22Rv1 (cell line): ENCODE measurements at regions not wholly inside any gene's neighbourhood (a gene's known extent, or its start where the extent isn't known, plus 50 kb on each side); places are given as distances from the start of the nearest gene placed in this dataset.

ENCODE experiments used
- ZFX ChIP-seq: fragments of 450-650 bp; IDR thresholded peaks from 2 replicates; pipeline ENCODE4 v1.6.1; 2017; ENCODE audit warnings: antibody characterized with exemption, borderline replicate concordance
- TF ChIP-seq, protein P1 (sequence below): fragments of 450-650 bp; IDR thresholded peaks from 2 replicates; pipeline ENCODE4 v1.5.1; 2017; ENCODE audit warnings: mild to moderate bottlenecking

DNA sequence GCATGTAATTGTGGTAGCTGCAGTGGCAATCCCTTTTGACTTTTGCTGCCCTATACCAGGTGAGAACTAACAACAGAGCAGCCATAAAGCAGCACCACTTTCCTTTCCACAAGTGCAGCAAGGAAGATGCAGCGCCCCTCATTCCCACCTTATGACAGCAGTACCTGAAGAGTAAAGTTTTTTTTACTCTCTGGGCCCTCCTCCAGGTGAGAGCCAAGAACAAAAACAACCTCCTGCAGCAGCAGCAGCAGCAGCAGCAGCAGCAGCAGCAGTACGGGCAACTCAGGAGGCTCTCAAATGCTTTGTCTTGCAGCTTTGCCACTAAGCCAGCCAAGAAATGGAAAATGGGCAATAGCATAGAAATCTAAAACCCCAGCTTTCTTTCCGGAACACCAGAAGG lies 397.5 kb downstream of the FIGN start:
- TF ChIP-seq, protein P1, sequence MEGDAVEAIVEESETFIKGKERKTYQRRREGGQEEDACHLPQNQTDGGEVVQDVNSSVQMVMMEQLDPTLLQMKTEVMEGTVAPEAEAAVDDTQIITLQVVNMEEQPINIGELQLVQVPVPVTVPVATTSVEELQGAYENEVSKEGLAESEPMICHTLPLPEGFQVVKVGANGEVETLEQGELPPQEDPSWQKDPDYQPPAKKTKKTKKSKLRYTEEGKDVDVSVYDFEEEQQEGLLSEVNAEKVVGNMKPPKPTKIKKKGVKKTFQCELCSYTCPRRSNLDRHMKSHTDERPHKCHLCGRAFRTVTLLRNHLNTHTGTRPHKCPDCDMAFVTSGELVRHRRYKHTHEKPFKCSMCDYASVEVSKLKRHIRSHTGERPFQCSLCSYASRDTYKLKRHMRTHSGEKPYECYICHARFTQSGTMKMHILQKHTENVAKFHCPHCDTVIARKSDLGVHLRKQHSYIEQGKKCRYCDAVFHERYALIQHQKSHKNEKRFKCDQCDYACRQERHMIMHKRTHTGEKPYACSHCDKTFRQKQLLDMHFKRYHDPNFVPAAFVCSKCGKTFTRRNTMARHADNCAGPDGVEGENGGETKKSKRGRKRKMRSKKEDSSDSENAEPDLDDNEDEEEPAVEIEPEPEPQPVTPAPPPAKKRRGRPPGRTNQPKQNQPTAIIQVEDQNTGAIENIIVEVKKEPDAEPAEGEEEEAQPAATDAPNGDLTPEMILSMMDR, result no peak
- no peak for TF ChIP-seq ZFX
